ENCODE measurements at regions not wholly inside any gene's neighbourhood (a gene's known extent, or its start where the extent isn't known, plus 50 kb on each side); places are given as distances from the start of the nearest gene placed in this dataset.

DNA sequence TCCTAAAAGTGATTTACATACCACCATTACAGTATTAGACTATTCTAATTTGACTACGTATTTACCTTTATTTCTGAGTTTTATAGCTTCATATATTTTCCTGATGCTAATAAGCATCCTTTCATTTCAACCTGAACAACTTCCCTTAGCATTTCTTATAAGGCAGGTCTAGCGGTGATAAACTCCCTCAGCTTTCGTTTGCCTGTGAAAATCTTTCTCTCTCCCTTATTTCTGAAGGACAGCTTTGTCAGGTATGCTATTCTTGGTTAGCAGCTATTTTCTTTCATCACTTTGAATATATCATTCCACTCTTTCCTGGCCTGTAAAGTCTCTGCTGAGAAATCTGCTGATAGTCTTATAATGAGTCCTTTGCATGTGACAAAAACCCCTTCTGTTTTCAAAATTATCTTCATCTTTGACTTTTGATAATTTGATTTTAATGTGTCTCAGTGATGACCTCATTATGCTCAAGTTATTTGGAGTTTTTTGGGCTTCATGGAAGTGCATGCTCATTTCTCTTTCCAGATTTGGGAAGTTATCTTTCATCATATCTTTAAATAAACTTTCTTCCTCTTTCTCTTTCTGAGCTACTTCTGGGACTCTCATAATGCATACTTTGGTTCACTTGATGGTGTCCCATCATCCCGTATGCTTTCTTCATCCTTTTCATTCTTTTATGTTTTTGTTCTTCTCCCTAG lies 285.4 kb upstream of the PMFBP1 start:
- TF ChIP-seq, protein P1, sequence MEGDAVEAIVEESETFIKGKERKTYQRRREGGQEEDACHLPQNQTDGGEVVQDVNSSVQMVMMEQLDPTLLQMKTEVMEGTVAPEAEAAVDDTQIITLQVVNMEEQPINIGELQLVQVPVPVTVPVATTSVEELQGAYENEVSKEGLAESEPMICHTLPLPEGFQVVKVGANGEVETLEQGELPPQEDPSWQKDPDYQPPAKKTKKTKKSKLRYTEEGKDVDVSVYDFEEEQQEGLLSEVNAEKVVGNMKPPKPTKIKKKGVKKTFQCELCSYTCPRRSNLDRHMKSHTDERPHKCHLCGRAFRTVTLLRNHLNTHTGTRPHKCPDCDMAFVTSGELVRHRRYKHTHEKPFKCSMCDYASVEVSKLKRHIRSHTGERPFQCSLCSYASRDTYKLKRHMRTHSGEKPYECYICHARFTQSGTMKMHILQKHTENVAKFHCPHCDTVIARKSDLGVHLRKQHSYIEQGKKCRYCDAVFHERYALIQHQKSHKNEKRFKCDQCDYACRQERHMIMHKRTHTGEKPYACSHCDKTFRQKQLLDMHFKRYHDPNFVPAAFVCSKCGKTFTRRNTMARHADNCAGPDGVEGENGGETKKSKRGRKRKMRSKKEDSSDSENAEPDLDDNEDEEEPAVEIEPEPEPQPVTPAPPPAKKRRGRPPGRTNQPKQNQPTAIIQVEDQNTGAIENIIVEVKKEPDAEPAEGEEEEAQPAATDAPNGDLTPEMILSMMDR (IDR thresholded peaks at IDR 0.05), result no peak
- no peak for TF ChIP-seq POLR2A (IDR thresholded peaks at IDR 0.05)
